ENCODE measurements at regions not wholly inside any gene's neighbourhood (a gene's known extent, or its start where the extent isn't known, plus 50 kb on each side); places are given as distances from the start of the nearest gene placed in this dataset.
A peak's percentile ranks its signal among the peaks of the same experiment; 100 is the strongest.
"Not testable (repeated sequence)": the region's sequence is repeated elsewhere in the genome, so short reads cannot be mapped to it uniquely, and the experiment has no call there.

DNA sequence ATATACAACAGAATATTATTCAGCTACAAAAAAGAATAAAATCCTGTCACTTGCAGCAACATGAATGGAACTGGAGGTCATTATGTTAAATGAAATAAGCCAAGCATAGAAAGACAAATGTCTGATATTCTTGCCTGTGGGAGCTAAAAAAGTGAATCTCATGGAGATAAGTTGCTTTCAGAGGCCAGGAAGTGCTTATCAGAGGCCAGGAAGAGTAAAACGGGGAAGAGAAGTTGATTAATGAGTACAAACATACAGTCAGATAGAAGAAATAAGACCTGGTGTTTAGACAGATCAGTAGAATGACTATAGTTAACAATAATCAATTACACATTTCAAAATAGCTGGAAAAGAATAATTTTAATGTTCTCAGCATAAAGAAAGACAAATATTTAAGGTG, 54.4 kb upstream of the CPHXL start:
- no peak for DNase-seq

DNA sequence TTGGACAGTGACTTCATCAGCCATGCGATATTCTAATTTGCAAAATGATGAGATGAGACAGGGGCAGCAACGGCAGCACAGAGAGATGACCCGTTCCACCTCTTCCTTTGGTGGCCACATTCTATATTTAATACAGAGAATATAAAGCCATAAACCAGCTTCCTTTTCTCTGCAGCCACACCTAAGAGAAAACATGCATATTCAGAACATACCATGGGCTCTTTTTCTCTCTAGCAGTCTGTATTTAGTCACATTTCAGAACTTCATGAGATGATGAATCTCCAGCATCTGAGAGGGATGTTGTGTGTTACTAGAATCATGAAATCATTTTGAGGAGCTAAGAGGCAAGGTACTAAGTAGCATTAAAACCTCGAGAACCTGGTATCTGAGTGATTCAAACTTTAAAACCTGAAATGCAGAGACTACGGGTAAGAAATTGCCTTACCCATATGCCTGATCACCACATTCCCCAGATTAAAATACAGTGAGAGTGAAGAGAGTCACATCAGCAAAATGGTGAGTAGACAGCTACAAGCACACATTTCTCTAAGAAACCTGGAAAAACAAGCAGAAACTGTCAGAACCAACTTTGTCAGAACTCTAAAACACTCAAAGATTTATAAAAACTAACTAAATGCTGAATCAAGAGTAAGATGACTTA, 55.5 kb upstream of the CPHXL start:
- no peak for DNase-seq

- no peak for DNase-seq
Measured at GRCh38 chr16:75787440-75787839, 61.1 kb upstream of the CPHXL start.

DNA sequence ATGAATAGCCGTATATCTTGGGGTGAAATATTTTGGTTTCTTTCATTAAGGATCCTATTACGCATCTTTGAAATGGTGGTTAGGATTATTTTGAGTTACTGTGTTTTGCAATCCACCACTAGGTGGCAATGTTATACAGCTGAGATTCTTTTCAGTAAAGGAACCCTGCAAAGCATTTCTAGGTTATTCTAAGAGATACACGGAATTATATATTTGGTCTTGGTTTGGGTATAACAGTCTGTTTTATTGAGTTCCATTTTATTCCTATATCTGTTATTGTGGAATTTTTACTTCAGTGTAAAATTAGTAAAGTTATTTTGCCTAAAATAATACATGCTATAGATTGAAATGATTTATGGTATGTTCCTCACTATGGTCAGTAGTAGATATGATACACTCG, 62.9 kb upstream of the CPHXL start:
- peak; percentile 39 for DNase-seq

DNA sequence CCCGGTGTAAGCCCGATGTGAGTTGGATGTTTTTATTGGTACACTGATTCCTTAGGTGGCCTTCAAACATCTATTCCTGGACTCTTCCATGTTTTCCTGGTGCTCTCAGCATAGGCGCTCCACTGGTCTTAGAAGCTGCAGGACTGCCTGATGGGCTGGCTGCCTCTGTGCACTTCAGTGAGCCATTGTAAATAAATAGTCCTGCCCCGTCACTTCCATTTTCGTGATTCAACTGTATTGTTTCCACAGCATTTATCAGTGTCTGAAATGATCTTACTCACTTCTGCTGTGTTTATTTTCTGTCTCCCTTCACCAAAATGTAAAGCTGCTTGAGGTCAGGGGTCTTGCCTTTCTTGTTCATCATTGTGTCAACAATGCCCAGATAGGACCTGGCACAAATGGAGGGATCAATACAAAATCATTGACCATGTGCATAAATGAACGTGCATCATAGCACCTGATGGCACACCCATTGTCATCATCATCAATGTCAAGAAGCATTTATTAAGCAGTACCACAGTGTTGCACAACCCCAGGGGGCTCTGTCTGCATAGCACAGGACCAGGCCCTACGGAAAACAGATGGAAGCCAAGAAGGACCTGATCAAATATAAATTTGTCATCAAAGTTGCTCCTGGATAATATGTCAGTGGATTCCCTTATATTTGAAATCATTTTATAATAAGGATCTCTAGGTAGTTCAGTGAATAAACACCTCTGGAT, 66.6 kb upstream of the CPHXL start:
- DNase-seq: no peak

- DNase-seq: no peak
Measured at GRCh38 chr16:75793641-75794040, 67.4 kb upstream of the CPHXL start.

GRCh38 chr16:75794426-75794825, 68.1 kb upstream of the CPHXL start:
- no peak for DNase-seq

GRCh38 chr16:75798714-75799113, 72.4 kb upstream of the CPHXL start:
- no peak for DNase-seq

GRCh38 chr16:75801307-75801706, 75.0 kb upstream of the CPHXL start:
- no peak for DNase-seq

GRCh38 chr16:75803753-75804152, 77.5 kb upstream of the CPHXL start:
- no peak for DNase-seq

DNA sequence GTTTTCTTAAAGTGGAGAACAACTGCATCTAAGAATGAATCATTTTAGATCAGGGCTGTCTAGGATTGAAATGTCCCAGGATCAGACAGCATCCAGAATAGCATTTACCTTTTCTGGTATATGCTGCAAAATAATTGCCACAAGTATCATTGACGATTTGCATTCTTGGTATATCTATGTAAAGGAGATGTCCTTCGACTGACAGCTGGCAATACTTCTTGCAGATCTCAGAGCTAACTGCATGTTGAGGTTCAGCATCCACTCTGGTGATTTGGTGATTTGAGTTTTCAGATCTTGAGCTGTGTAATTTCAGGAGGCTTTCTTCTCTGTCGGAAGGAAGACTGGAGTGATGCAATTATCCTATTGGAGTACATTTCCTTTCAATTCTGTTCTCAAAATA, 78.1 kb upstream of the CPHXL start:
- no peak for DNase-seq

DNA sequence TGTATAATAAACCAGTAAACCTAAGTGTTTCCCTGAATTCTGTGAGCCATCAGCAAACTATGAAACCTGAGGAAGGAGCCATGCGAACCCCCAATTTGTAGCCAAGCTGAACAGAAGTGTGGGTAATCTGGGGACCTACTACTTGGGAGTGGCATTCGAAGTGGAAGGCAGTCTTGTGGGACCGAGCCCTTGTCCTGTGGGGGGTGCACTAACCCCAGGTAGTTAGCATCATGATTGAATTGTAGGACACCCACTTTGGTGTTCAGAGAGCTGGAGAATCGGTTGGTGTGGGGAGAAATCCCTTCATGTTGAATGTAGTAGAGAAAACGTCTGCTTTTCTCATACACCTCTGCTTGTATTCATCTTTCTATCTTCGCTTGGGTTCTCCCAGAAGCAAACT, 79.7 kb upstream of the CPHXL start:
- DNase-seq: no peak

DNA sequence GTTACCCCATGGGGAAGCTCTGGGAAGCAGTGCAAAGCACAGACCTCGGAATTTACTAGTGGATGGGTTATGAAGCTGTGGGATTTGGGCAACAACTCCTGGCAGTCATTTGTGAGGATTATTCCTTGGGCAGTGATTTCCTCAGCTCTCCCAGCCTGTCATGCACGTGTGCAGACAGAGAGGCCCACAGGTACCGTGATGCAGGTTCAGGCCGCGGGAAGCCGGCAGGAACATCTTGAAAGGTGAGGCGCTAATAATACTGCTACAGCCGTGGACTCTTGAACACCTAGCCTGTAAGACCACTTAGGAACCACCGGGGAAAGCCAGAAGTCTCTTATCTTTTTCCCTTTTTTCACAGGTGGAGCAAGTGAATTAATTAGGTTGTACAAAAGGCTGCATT, 80.2 kb upstream of the CPHXL start:
- DNase-seq: no peak

DNA sequence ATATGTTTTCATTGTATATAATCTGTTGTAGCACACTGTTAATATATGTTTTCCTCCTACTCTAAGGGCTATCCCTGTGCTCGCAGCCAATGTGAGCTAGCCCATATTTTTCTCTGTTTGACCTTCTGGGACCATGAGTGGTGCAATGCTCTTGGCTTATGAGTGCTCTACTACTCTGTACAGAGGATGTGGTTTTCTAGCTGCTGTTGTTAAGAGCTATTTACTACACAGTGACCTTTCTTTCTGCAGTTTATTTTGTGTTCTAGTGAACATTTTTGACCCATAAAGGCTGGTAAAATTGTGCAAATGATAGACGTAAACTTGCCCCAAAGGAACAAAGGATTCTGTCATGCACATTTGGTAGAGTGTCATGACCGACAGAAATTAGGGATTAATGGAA, 84.1 kb upstream of the CPHXL start:
- DNase-seq: no peak

DNA sequence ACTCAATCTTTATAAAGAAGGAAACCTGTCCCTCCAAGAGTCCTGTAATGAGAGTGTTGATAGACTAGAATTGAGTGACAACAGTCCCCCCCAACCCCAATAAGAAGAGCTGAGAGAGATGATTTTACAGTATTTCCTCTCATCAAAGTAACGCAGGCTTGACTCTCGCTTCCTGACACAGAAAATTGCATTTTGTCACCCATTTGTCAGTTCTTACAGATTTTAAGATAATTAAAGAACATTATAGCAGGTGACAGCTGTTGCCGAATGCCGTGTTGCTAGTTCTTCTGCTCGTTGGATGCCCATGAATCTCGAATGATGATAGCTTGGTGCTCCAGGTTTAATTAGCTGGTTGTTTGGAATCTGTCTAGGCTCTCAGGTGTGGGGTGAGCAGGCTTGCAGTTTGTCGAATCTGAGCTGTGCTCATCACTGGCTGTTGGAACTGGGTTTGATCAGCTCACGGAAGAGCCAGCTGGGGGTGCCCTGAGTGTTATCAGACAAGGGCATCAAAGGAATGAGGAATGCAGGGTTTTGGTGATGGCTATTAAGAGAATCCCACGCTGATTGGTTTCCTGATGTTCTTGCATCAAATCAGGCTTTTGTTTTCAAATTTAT, 84.8 kb upstream of the CPHXL start:
- no peak for DNase-seq

GRCh38 chr16:75818491-75818890, 92.2 kb upstream of the CPHXL start:
- no peak for DNase-seq

DNA sequence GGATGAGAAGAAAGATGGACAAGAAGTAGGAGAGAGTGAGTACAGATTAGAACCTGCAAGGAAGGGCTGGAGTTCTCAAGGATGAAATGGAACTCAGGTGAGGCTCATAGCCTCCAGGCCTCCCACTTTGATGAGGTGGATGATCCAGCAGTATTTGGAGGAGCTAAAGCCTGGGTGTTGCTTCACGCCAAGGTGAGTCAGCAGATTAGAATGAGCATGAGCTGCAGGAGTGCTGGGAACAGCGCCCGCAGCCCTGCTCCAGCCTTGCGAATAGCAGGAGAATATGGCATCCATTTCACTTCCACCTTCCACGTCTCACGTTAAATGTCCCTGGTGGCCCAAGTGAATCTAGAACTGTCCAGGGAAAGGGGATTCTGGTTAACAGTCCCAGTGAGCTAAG, 94.4 kb upstream of the CPHXL start:
- peak; percentile 5 for DNase-seq

GRCh38 chr16:75821117-75821516, 94.8 kb upstream of the CPHXL start:
- no peak for DNase-seq

GRCh38 chr16:75825750-75826149, 99.5 kb upstream of the CPHXL start:
- not testable (repeated sequence) for DNase-seq

- DNase-seq: not testable (repeated sequence)
Measured at GRCh38 chr16:75827372-75828038, 101.2 kb upstream of the CPHXL start.

DNA sequence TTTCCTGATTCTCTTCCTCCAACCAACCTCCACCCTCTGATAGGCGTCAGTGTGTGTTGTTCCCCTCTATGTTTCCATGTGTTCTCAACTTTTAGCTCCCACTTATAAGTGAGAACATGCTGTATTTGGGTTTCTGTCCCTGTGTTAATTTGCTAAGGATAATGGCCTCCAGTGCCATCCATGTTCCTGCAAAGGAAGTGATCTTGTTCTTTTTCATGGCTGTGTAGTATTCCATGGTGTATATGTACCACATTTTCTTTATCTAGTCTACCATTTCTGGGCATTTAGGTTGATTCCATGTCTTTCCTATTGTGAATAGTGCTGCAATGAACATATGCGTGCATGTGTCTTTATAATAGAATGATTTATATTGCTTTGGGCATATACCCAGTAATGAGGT, 107.1 kb upstream of the CPHXL start:
- not testable (repeated sequence) for DNase-seq

- DNase-seq: no peak
Measured at GRCh38 chr16:75836347-75837010, 110.2 kb upstream of the CPHXL start.

- DNase-seq: no peak
Measured at GRCh38 chr16:75837264-75837663, 111.0 kb upstream of the CPHXL start.

All from fibroblast of skin of right biceps (primary cell).